ENCODE measurements at regions not wholly inside any gene's neighbourhood (a gene's known extent, or its start where the extent isn't known, plus 50 kb on each side); places are given as distances from the start of the nearest gene placed in this dataset.

GRCh38 chr20:46807998-46808397, 86.6 kb upstream of the EYA2 start:
- TF ChIP-seq POLR2A (IDR thresholded peaks at IDR 0.05) = no peak
- TF ChIP-seq, protein P1, sequence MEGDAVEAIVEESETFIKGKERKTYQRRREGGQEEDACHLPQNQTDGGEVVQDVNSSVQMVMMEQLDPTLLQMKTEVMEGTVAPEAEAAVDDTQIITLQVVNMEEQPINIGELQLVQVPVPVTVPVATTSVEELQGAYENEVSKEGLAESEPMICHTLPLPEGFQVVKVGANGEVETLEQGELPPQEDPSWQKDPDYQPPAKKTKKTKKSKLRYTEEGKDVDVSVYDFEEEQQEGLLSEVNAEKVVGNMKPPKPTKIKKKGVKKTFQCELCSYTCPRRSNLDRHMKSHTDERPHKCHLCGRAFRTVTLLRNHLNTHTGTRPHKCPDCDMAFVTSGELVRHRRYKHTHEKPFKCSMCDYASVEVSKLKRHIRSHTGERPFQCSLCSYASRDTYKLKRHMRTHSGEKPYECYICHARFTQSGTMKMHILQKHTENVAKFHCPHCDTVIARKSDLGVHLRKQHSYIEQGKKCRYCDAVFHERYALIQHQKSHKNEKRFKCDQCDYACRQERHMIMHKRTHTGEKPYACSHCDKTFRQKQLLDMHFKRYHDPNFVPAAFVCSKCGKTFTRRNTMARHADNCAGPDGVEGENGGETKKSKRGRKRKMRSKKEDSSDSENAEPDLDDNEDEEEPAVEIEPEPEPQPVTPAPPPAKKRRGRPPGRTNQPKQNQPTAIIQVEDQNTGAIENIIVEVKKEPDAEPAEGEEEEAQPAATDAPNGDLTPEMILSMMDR (IDR thresholded peaks at IDR 0.05) = no peak
